ENCODE measurements at regions not wholly inside any gene's neighbourhood (a gene's known extent, or its start where the extent isn't known, plus 50 kb on each side); places are given as distances from the start of the nearest gene placed in this dataset.
"Not testable (repeated sequence)": the region's sequence is repeated elsewhere in the genome, so short reads cannot be mapped to it uniquely, and the experiment has no call there.

GRCh38 chr20:53736757-53737395, 143.2 kb upstream of the ZNF217 start:
- TF ChIP-seq CTCF (conservative IDR thresholded peaks at IDR 0.05; ENCODE audit: control insufficient read depth, insufficient read depth, low read depth, low read length) = no peak
- peak; percentile 44 for DNase-seq (ENCODE audit: low read depth)
- no peak overlapping the region for H3K4me3 ChIP-seq (ENCODE audit: control insufficient read depth, low read depth, low read length)

- DNase-seq (ENCODE audit: low read depth) = no peak
- no peak overlapping the region for H3K4me3 ChIP-seq (ENCODE audit: control insufficient read depth, low read depth, low read length)
- no peak for TF ChIP-seq CTCF (conservative IDR thresholded peaks at IDR 0.05; ENCODE audit: control insufficient read depth, insufficient read depth, low read depth, low read length)
Observed at GRCh38 chr20:53736122-53736756, 142.6 kb upstream of the ZNF217 start.

GRCh38 chr20:53735536-53736050, 142.0 kb upstream of the ZNF217 start:
- peak; percentile 85 for DNase-seq (ENCODE audit: low read depth)
- no peak overlapping the region for H3K4me3 ChIP-seq (ENCODE audit: control insufficient read depth, low read depth, low read length)
- TF ChIP-seq CTCF (conservative IDR thresholded peaks at IDR 0.05; ENCODE audit: control insufficient read depth, insufficient read depth, low read depth, low read length) = no peak

GRCh38 chr20:53734006-53734688, 140.5 kb upstream of the ZNF217 start:
- no peak overlapping the region for H3K4me3 ChIP-seq (ENCODE audit: control insufficient read depth, low read depth, low read length)
- DNase-seq (ENCODE audit: low read depth) = no peak
- TF ChIP-seq CTCF (conservative IDR thresholded peaks at IDR 0.05; ENCODE audit: control insufficient read depth, insufficient read depth, low read depth, low read length) = no peak

- no peak for DNase-seq (ENCODE audit: low read depth)
- no peak for TF ChIP-seq CTCF (conservative IDR thresholded peaks at IDR 0.05; ENCODE audit: control insufficient read depth, insufficient read depth, low read depth, low read length)
- H3K4me3 ChIP-seq (ENCODE audit: control insufficient read depth, low read depth, low read length) = no peak overlapping the region
Observed at GRCh38 chr20:53731595-53731994, 138.0 kb upstream of the ZNF217 start.

GRCh38 chr20:53728359-53728758, 134.7 kb upstream of the ZNF217 start:
- no peak for DNase-seq (ENCODE audit: low read depth)
- no peak for TF ChIP-seq CTCF (conservative IDR thresholded peaks at IDR 0.05; ENCODE audit: control insufficient read depth, insufficient read depth, low read depth, low read length)
- H3K4me3 ChIP-seq (ENCODE audit: control insufficient read depth, low read depth, low read length) = no peak overlapping the region

- not testable (repeated sequence) for DNase-seq (ENCODE audit: low read depth); H3K4me3 ChIP-seq (ENCODE audit: control insufficient read depth, low read depth, low read length)
Observed at GRCh38 chr20:53727239-53727638, 133.6 kb upstream of the ZNF217 start.

Data from fibroblast of mammary gland (primary cell).